OCI-LY3 (cell line): ENCODE measurements at regions not wholly inside any gene's neighbourhood (a gene's known extent, or its start where the extent isn't known, plus 50 kb on each side); places are given as distances from the start of the nearest gene placed in this dataset.

Source experiments
- EZH2phosphoT487 ChIP-seq: fragments of 200-600 bp; shearing (Covaris generic); IDR thresholded peaks from 2 replicates; pipeline ENCODE4 v1.6.1; 2018; ENCODE audit warnings: antibody characterized with exemption, mixed run types, low read depth
- TF ChIP-seq, protein P1 (sequence below): fragments of 200-600, 300-600 bp; sonication (generic); IDR thresholded peaks from 2 replicates; pipeline ENCODE4 v1.5.1; 2014; ENCODE audit warnings: antibody characterized with exemption, low read length, low read depth

- TF ChIP-seq, protein P1, sequence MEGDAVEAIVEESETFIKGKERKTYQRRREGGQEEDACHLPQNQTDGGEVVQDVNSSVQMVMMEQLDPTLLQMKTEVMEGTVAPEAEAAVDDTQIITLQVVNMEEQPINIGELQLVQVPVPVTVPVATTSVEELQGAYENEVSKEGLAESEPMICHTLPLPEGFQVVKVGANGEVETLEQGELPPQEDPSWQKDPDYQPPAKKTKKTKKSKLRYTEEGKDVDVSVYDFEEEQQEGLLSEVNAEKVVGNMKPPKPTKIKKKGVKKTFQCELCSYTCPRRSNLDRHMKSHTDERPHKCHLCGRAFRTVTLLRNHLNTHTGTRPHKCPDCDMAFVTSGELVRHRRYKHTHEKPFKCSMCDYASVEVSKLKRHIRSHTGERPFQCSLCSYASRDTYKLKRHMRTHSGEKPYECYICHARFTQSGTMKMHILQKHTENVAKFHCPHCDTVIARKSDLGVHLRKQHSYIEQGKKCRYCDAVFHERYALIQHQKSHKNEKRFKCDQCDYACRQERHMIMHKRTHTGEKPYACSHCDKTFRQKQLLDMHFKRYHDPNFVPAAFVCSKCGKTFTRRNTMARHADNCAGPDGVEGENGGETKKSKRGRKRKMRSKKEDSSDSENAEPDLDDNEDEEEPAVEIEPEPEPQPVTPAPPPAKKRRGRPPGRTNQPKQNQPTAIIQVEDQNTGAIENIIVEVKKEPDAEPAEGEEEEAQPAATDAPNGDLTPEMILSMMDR: no peak
- TF ChIP-seq EZH2phosphoT487: no peak
Observed at GRCh38 chr15:35141743-35142471, 56.8 kb upstream of the NANOGP8 start.
